ENCODE measurements at regions not wholly inside any gene's neighbourhood (a gene's known extent, or its start where the extent isn't known, plus 50 kb on each side); places are given as distances from the start of the nearest gene placed in this dataset.
"Not testable (repeated sequence)": the region's sequence is repeated elsewhere in the genome, so short reads cannot be mapped to it uniquely, and the experiment has no call there.

DNA sequence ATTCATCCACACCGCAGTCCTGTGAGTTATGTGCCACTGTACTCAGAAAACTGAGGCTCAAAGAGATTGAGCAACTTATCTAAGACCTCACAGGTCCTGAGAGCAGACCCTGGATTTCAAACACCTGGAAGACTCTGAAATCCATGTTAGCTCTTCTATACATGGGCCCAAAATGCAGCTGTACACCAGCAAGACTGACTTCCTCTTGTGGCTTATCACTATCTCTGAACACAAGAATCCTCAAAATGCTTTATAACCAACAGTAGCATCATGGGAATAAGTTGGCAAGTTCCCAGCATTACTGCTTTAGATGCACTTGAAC, 188.6 kb downstream of the FOXD4L6 start:
- H3K79me2 ChIP-seq (ENCODE audit: control insufficient read depth, low read length); H3K36me3 ChIP-seq (ENCODE audit: control insufficient read depth, low read length); H3K4me3 ChIP-seq (ENCODE audit: low read length); H3K27ac ChIP-seq (ENCODE audit: low read depth, low read length); H3K9me3 ChIP-seq (ENCODE audit: control insufficient read depth, insufficient read depth, low read length); H3F3A ChIP-seq (ENCODE audit: control insufficient read depth, insufficient read depth); H3K4me2 ChIP-seq (ENCODE audit: low read length); H3K9me2 ChIP-seq (replicated peaks; ENCODE audit: control insufficient read depth, low read length); H4K20me1 ChIP-seq (ENCODE audit: control insufficient read depth, insufficient read depth, low read depth, low read length); H3K27me3 ChIP-seq (ENCODE audit: control insufficient read depth, low read length); H3K4me1 ChIP-seq (ENCODE audit: control insufficient read depth, low read length): not testable (repeated sequence)

DNA sequence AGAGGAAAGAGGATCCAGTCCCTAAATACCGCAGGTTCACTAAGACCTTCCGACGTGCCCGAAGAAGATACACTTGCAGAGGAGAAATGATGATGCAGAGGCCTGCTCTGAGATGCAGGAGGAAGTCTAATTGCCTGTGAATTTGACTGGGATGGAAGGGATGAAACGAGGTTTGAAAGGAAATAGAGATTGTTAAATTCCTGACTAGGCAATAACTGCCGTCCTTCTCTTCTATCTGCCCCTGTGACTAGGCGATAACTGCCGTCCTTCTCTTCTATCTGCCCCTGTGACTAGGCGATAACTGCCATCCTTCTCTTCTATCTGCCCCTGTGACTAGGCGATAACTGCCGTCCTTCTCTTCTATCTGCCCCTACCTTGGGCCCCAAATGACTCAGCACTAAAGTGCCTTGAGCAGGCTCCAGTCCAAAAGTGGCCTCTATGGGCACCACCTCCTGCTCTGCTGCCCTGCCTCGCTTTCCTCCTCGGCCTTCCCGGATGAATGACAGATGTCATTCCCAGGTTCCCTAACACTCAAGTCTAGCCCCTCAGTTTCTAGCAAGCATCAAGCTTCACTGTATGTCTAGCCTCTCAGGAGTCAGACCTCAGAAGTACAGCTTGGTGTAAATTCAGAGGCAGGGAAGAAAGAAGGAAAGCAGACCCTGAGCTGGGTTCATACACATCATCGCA, 189.1 kb downstream of the FOXD4L6 start:
- H4K20me1 ChIP-seq (ENCODE audit: control insufficient read depth, insufficient read depth, low read depth, low read length); H3K27me3 ChIP-seq (ENCODE audit: control insufficient read depth, low read length); H3F3A ChIP-seq (ENCODE audit: control insufficient read depth, insufficient read depth); H3K4me1 ChIP-seq (ENCODE audit: control insufficient read depth, low read length); H3K36me3 ChIP-seq (ENCODE audit: control insufficient read depth, low read length); H3K4me2 ChIP-seq (ENCODE audit: low read length); H3K9me3 ChIP-seq (ENCODE audit: control insufficient read depth, insufficient read depth, low read length); H3K27ac ChIP-seq (ENCODE audit: low read depth, low read length); H3K9me2 ChIP-seq (replicated peaks; ENCODE audit: control insufficient read depth, low read length); H3K79me2 ChIP-seq (ENCODE audit: control insufficient read depth, low read length); H3K4me3 ChIP-seq (ENCODE audit: low read length): not testable (repeated sequence)

DNA sequence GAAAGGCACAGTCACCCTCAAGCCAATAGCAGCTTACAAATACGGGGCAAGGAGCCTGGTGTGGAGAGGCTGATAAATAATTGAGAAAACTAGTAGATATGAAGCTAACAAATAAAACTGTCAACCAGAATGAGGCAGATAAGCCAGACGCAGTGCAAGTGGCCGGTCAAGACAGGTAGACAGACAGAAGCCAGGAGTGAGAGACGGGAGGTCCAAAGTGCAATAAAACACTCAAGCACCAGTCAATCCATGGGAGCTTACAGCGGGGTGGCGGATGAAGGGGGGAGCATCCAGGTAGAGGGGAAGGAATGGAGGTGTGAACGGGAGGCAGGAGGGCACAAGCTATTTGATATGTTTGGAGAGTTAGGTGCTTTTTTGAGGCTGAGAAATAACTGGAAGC, 193.1 kb downstream of the FOXD4L6 start:
- Histone ChIP-seq H3K27ac (ENCODE audit: low read depth, low read length) (no peak overlapping the region), H3K36me3 (ENCODE audit: control insufficient read depth, low read length) (no peaks in the 10 kb centered on the region), H3K79me2 (ENCODE audit: control insufficient read depth, low read length) (no peaks in the 10 kb centered on the region), H3K4me3 (ENCODE audit: low read length) (no peak overlapping the region), H3K9me2 (replicated peaks; ENCODE audit: control insufficient read depth, low read length) (no peaks in the 10 kb centered on the region), H3K4me2 (ENCODE audit: low read length) (no peak overlapping the region), H3K9me3 (ENCODE audit: control insufficient read depth, insufficient read depth, low read length) (peaks cover 8% of the 10 kb centered on the region; the same call in 1 of the 2 replicates), H3K27me3 (ENCODE audit: control insufficient read depth, low read length) (no peaks in the 10 kb centered on the region), H3K4me1 (ENCODE audit: control insufficient read depth, low read length) (no peaks in the 10 kb centered on the region), H4K20me1 (ENCODE audit: control insufficient read depth, insufficient read depth, low read depth, low read length) (no peaks in the 10 kb centered on the region), H3F3A (ENCODE audit: control insufficient read depth, insufficient read depth) (no peaks in the 10 kb centered on the region)
- TF ChIP-seq CTCF (IDR thresholded peaks at IDR 0.05; ENCODE audit: low read depth, low read length, poor library complexity, severe bottlenecking) (no peak), EZH2phosphoT487 (IDR thresholded peaks at IDR 0.05; ENCODE audit: borderline replicate concordance, low read length) (no peak)

GRCh38 chr9:40934480-40934879, 194.0 kb downstream of the FOXD4L6 start:
- H3K4me2 ChIP-seq (ENCODE audit: low read length); H3K9me2 ChIP-seq (replicated peaks; ENCODE audit: control insufficient read depth, low read length); H3K27me3 ChIP-seq (ENCODE audit: control insufficient read depth, low read length): not testable (repeated sequence)

GRCh38 chr9:40930426-40930825, 198.1 kb downstream of the FOXD4L6 start:
- H3K79me2 ChIP-seq (ENCODE audit: control insufficient read depth, low read length); H3K4me2 ChIP-seq (ENCODE audit: low read length); H3K4me1 ChIP-seq (ENCODE audit: control insufficient read depth, low read length); H3K9me2 ChIP-seq (replicated peaks; ENCODE audit: control insufficient read depth, low read length); H3F3A ChIP-seq (ENCODE audit: control insufficient read depth, insufficient read depth); H3K27me3 ChIP-seq (ENCODE audit: control insufficient read depth, low read length); H3K36me3 ChIP-seq (ENCODE audit: control insufficient read depth, low read length); H4K20me1 ChIP-seq (ENCODE audit: control insufficient read depth, insufficient read depth, low read depth, low read length); H3K27ac ChIP-seq (ENCODE audit: low read depth, low read length); H3K4me3 ChIP-seq (ENCODE audit: low read length): not testable (repeated sequence)
- H3K9me3 ChIP-seq (ENCODE audit: control insufficient read depth, insufficient read depth, low read length): peaks cover 34% of the 10 kb centered on the region; the same call in 1 of the 2 replicates

More at GRCh38 chr9:40934480-40934879, 194.0 kb downstream of the FOXD4L6 start:
- not testable (repeated sequence) for H3K9me3 ChIP-seq (ENCODE audit: control insufficient read depth, insufficient read depth, low read length); H3K4me3 ChIP-seq (ENCODE audit: low read length); H4K20me1 ChIP-seq (ENCODE audit: control insufficient read depth, insufficient read depth, low read depth, low read length); H3F3A ChIP-seq (ENCODE audit: control insufficient read depth, insufficient read depth); H3K79me2 ChIP-seq (ENCODE audit: control insufficient read depth, low read length); H3K27ac ChIP-seq (ENCODE audit: low read depth, low read length); H3K36me3 ChIP-seq (ENCODE audit: control insufficient read depth, low read length); H3K4me1 ChIP-seq (ENCODE audit: control insufficient read depth, low read length)

GRCh38 chr9:40929488-40929845, 199.0 kb downstream of the FOXD4L6 start:
- not testable (repeated sequence) for H3K9me2 ChIP-seq (replicated peaks; ENCODE audit: control insufficient read depth, low read length); H3K79me2 ChIP-seq (ENCODE audit: control insufficient read depth, low read length); H3K36me3 ChIP-seq (ENCODE audit: control insufficient read depth, low read length); H3K27ac ChIP-seq (ENCODE audit: low read depth, low read length); H3K27me3 ChIP-seq (ENCODE audit: control insufficient read depth, low read length); H3K4me3 ChIP-seq (ENCODE audit: low read length); H3K4me1 ChIP-seq (ENCODE audit: control insufficient read depth, low read length); H3F3A ChIP-seq (ENCODE audit: control insufficient read depth, insufficient read depth); H3K4me2 ChIP-seq (ENCODE audit: low read length); H4K20me1 ChIP-seq (ENCODE audit: control insufficient read depth, insufficient read depth, low read depth, low read length)
- peaks cover 43% of the 10 kb centered on the region; the same call in 1 of the 2 replicates for H3K9me3 ChIP-seq (ENCODE audit: control insufficient read depth, insufficient read depth, low read length)
